Gastroesophageal sphincter (tissue), 4 donors: ENCODE measurements at regions not wholly inside any gene's neighbourhood (a gene's known extent, or its start where the extent isn't known, plus 50 kb on each side); places are given as distances from the start of the nearest gene placed in this dataset.

Experiments
- ATAC-seq: fragments of 150-250 bp; one replicate; pipeline ENCODE4 v1.9.1; 2016; ENCODE audit warnings: mild to moderate bottlenecking, moderate library complexity
- H3K27ac ChIP-seq, 4 donors: fragments of 200-600 bp; sonication (generic) in 3 of 4; 1 replicate in 3 of 4; 2 replicates in 1 of 4; pipeline ENCODE4 v1.5.1; 2016 to 2019
- H3K27me3 ChIP-seq: fragments of 200-600 bp; sonication (generic); one replicate; pipeline ENCODE4 v1.5.1; 2019
- H3K36me3 ChIP-seq, 2 donors: fragments of 200-600 bp; sonication (generic); one replicate each; pipeline ENCODE4 v1.5.1; 2019; ENCODE audit warnings: control low read depth in 1 of 2
- H3K4me1 ChIP-seq, 3 donors: fragments of 200-600 bp; sonication (generic); 1 replicate in 2 of 3; 2 replicates in 1 of 3; pipeline ENCODE4 v1.5.1; 2016 to 2019; ENCODE audit warnings: control low read depth in 2 of 3
- H3K4me3 ChIP-seq, 2 donors: fragments of 200-600 bp; sonication (generic); one replicate each; pipeline ENCODE4 v1.5.1; 2019; ENCODE audit warnings: mild to moderate bottlenecking in 1 of 2, moderate library complexity in 1 of 2
- H3K9me3 ChIP-seq, 3 donors: fragments of 200-600 bp; sonication (generic); one replicate each; pipeline ENCODE4 v1.5.1; 2017 to 2019; ENCODE audit warnings: control low read depth in 2 of 3
- CTCF ChIP-seq, 4 experiments: fragments of 200-600 bp in 2 of 4; fragments of 450-650 bp in 2 of 4; sonication (generic) in 1 of 4; IDR thresholded peaks; one replicate each; pipeline ENCODE4 v1.5.1; 2017 to 2019; ENCODE audit warnings: antibody characterized with exemption in 4 of 4, mild to moderate bottlenecking in 2 of 4, moderate library complexity in 2 of 4
- EP300 ChIP-seq: sonication (generic); formaldehyde crosslinking; IDR thresholded peaks from one replicate; pipeline ENCODE4 v1.6.1; 2017; ENCODE audit warnings: antibody characterized with exemption, mild to moderate bottlenecking
- POLR2A ChIP-seq, 2 donors: fragments of 450-650 bp; IDR thresholded peaks; one replicate each; pipeline ENCODE4 v1.6.1; 2017; ENCODE audit warnings: antibody characterized with exemption in 2 of 2, mild to moderate bottlenecking in 2 of 2, moderate library complexity in 1 of 2
- POLR2AphosphoS5 ChIP-seq: sonication (generic); formaldehyde crosslinking; IDR thresholded peaks from one replicate; pipeline ENCODE4 v1.6.1; 2017; ENCODE audit warnings: antibody characterized with exemption
- WGBS, 2 donors: methylation state at CpG; one replicate each; pipeline ENCODE4 v1.1.5; 2018; ENCODE audit warnings: low coverage in 1 of 2; 5-methylcytosine and 5-hydroxymethylcytosine counted together

DNA sequence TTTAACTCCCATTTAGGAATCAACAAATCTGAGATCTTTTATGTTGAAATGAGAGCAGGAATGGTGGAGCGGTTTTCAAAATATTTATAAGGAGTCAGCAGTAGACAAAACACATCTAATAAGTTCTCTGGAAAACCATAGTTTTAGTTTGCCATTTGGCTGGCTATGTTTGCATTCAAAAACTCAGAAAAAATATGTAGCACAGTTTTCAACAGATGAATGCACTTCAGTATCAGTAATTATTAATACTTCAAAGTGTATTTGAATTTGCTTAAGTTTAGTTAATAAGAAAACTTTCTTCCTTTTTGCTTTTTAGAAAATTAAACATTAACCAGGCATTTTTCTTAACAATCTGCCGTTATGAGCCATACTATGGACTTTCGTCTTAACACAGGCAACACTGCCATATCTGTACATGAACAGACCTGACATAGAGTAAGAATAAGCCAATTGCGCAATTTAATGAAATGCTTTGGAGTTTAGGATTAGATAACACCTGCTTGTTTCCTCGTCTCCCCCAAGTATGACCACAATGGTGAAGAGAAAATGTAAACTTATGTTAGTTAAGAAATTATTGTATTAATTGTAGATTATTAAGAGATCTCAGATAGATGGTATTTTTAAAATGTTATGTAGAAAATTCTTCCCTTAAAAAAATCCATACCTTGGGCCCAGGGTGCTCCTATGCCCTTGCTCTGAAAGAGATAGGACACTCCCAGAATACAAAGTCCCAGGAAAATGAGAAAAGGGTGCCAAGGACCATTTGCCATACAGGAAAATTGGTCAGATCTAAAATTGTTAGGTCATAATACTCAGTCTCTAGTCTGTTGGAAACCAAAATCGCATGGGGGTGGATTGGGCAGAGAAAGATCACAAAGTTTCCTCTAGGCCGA lies 552.3 kb upstream of the ARGLU1 start:
- H3K27ac ChIP-seq, result no peak overlapping the region
- H3K4me3 ChIP-seq, result no peak overlapping the region
- H3K9me3 ChIP-seq, result no peaks in the 10 kb centered on the region
- 90 to 95% methylated on average over 6 to 7 of the region's 7 CpGs for WGBS, 2 donors
- TF ChIP-seq POLR2AphosphoS5 (no peak), EP300 (no peak), POLR2A (IDR thresholded peaks at IDR 0.05) (no peak), CTCF (IDR thresholded peaks at IDR 0.05) (no peak)
- no peaks in the 10 kb centered on the region for H3K27me3 ChIP-seq
- no peaks in the 10 kb centered on the region for H3K36me3 ChIP-seq
- no peak for ATAC-seq
- no peaks in the 10 kb centered on the region for H3K4me1 ChIP-seq

DNA sequence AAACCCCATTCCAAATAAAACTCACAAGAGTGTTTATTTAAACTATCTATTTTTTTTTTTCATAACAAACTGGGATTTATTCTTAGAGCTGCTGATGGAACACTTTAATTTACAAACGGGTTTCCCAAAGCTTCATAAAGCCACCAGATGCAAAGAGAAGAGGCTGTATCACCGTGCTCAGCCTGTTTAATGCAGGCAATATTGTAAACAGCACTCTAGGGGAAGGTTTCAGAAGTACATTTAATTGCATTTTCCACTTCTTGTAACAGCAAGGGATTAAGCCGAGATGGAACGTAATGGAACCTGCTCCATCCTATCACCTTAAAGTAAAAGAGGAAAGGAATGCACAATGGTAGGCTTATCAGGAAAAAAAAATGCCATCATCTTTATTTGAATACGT lies 550.6 kb upstream of the ARGLU1 start:
- ATAC-seq, result no peak
- Histone ChIP-seq H3K4me3 (no peak overlapping the region), H3K4me1 (no peaks in the 10 kb centered on the region), H3K27ac (no peak overlapping the region), H3K9me3 (no peaks in the 10 kb centered on the region), H3K27me3 (no peaks in the 10 kb centered on the region), H3K36me3 (no peaks in the 10 kb centered on the region)
- TF ChIP-seq POLR2A (IDR thresholded peaks at IDR 0.05) (no peak), POLR2AphosphoS5 (no peak), CTCF (IDR thresholded peaks at IDR 0.05) (no peak), EP300 (no peak)
- WGBS, 2 donors, result 40 to 58% methylated on average over 4 to 5 of the region's 5 CpGs

DNA sequence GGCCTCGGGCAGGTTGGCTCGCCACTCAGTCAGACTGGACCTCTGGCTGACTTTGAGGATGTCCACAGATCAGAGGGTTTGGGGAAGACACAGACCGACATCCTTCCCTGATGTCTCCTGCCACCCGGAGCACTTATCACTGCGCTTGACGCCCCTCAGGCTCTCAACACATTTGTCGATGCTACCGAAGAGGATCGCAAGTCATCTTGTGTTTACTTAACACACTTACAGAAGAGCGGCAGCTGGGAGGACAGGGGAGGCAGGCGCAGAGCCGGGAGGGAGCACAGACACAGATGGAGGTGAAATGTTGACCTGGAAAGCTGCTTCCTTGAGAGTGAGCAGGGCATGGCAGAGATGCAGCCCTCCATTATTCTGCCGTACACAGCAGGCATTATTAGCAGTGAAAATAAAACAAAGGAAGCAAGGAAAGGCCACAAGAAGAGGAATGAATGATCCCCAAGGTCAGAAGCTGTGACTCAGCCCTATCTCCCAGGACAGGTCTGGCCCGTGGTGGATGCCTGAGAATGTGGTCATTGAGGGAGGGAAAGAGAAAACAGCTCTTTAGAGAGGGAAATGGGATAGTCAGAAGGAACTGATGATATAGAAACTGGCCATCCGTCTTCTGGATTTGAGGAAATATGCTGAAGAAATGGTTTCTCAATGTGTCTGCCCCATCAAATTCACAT lies 549.5 kb upstream of the ARGLU1 start:
- Histone ChIP-seq H3K4me1 (no peaks in the 10 kb centered on the region), H3K4me3 (no peak overlapping the region), H3K9me3 (no peaks in the 10 kb centered on the region), H3K36me3 (no peaks in the 10 kb centered on the region), H3K27me3 (no peaks in the 10 kb centered on the region), H3K27ac (no peak overlapping the region)
- 43 to 66% methylated on average over 4 to 15 of the region's 15 CpGs for WGBS, 2 donors
- TF ChIP-seq POLR2A (IDR thresholded peaks at IDR 0.05) (no peak), POLR2AphosphoS5 (no peak), CTCF (IDR thresholded peaks at IDR 0.05) (no peak), EP300 (no peak)
- no peak for ATAC-seq

- no peak overlapping the region for H3K27ac ChIP-seq
- no peaks in the 10 kb centered on the region for H3K36me3 ChIP-seq
- 83 to 100% methylated on average over 1 of the region's 1 CpG for WGBS, 2 donors
- H3K4me3 ChIP-seq, result no peak overlapping the region
- no peaks in the 10 kb centered on the region for H3K27me3 ChIP-seq
- H3K4me1 ChIP-seq, result no peaks in the 10 kb centered on the region
- H3K9me3 ChIP-seq, result peaks cover 0 to 18% (median 0%) of the 10 kb centered on the region in 3 donors
- no peak for ATAC-seq
- TF ChIP-seq EP300 (no peak), POLR2A (IDR thresholded peaks at IDR 0.05) (no peak), POLR2AphosphoS5 (no peak), CTCF (IDR thresholded peaks at IDR 0.05) (no peak)
These were observed 545.5 kb upstream of the ARGLU1 start for GRCh38 chr13:107113387-107113786.
